IPS DF 6.9 (cell line): ENCODE measurements at regions not wholly inside any gene's neighbourhood (a gene's known extent, or its start where the extent isn't known, plus 50 kb on each side); places are given as distances from the start of the nearest gene placed in this dataset.

ENCODE experiments used
- DNase-seq: peaks from one replicate; pipeline ENCODE4 v3.0.0-alpha.2; 2013; ENCODE audit warnings: low read depth, low spot score
- H3K27ac ChIP-seq: one replicate; pipeline ENCODE4 v1.5.1; 2013; ENCODE audit warnings: low read length, control low read depth
- H3K27me3 ChIP-seq: 2 replicates; pipeline ENCODE4 v1.6.1; 2013; ENCODE audit warnings: mild to moderate bottlenecking, low read length; ENCODE audit not compliant: control insufficient read depth, insufficient read depth
- H3K36me3 ChIP-seq: 2 replicates; pipeline ENCODE4 v1.6.1; 2013; ENCODE audit warnings: low read length; ENCODE audit not compliant: control insufficient read depth, insufficient read depth
- H3K4me1 ChIP-seq: 2 replicates; pipeline ENCODE4 v1.6.1; 2013; ENCODE audit warnings: low read length; ENCODE audit not compliant: control insufficient read depth, insufficient read depth
- H3K4me3 ChIP-seq: 2 replicates; pipeline ENCODE4 v1.5.1; 2013; ENCODE audit warnings: mild to moderate bottlenecking, low read length
- H3K9me3 ChIP-seq: 2 replicates; pipeline ENCODE4 v1.6.1; 2013; ENCODE audit warnings: low read length, inconsistent platforms; ENCODE audit not compliant: control insufficient read depth, insufficient read depth
- WGBS: extraction: QIAGEN DNeasy Blood & Tissue Kit; methylation state at CpG from one replicate; pipeline ENCODE4 v1.1.7; 2013; ENCODE audit warnings: mixed read lengths, missing lambda C conversion rate; ENCODE audit not compliant: insufficient read length, insufficient coverage; 5-methylcytosine and 5-hydroxymethylcytosine counted together

GRCh38 chr22:49598338-49598737 is 229.3 kb downstream of the BRD1 start:
- Histone ChIP-seq H3K4me1 (no peaks in the 10 kb centered on the region), H3K9me3 (peaks cover 25% of the 10 kb centered on the region), H3K4me3 (no peak overlapping the region), H3K36me3 (no peaks in the 10 kb centered on the region), H3K27ac (no peak overlapping the region), H3K27me3 (no peaks in the 10 kb centered on the region)
- no peak for DNase-seq
- WGBS = no CpG with 5 or more reads among the region's 9 CpGs

- H3K36me3 ChIP-seq = no peaks in the 10 kb centered on the region
Measured at GRCh38 chr22:49597428-49598039, 230.1 kb downstream of the BRD1 start.

GRCh38 chr22:49595465-49596078 is 232.1 kb downstream of the BRD1 start:
- H3K4me3 ChIP-seq = no peak overlapping the region
- H3K27ac ChIP-seq = no peak overlapping the region
- no peaks in the 10 kb centered on the region for H3K36me3 ChIP-seq
- DNase-seq = no peak
- peaks cover 24% of the 10 kb centered on the region for H3K9me3 ChIP-seq
- H3K27me3 ChIP-seq = no peaks in the 10 kb centered on the region
- H3K4me1 ChIP-seq = no peaks in the 10 kb centered on the region
- WGBS = 100% methylated on average over 6 of the region's 6 CpGs

More at GRCh38 chr22:49597428-49598039, 230.1 kb downstream of the BRD1 start:
- Histone ChIP-seq H3K9me3 (peaks cover 24% of the 10 kb centered on the region), H3K27me3 (no peaks in the 10 kb centered on the region), H3K4me3 (no peak overlapping the region), H3K27ac (no peak overlapping the region), H3K4me1 (no peaks in the 10 kb centered on the region)
- no peak for DNase-seq
- no CpG with 5 or more reads among the region's 2 CpGs for WGBS

- no peak for DNase-seq
- H3K4me1 ChIP-seq = no peaks in the 10 kb centered on the region
- H3K36me3 ChIP-seq = no peaks in the 10 kb centered on the region; the same call in 1 of the 2 replicates
- H3K4me3 ChIP-seq = no peak overlapping the region
- H3K27me3 ChIP-seq = no peaks in the 10 kb centered on the region
- no peak overlapping the region for H3K27ac ChIP-seq
- WGBS = no CpG with 5 or more reads among the region's 6 CpGs
- peaks cover 23% of the 10 kb centered on the region for H3K9me3 ChIP-seq
Measured at GRCh38 chr22:49594078-49594477, 233.6 kb downstream of the BRD1 start.

- no peaks in the 10 kb centered on the region for H3K4me1 ChIP-seq
- no peaks in the 10 kb centered on the region for H3K27me3 ChIP-seq
- DNase-seq = no peak
- no peak overlapping the region for H3K4me3 ChIP-seq
- no peak overlapping the region for H3K27ac ChIP-seq
- WGBS = no CpG with 5 or more reads among the region's 7 CpGs
- peaks cover 19% of the 10 kb centered on the region for H3K9me3 ChIP-seq
- no peaks in the 10 kb centered on the region; the same call in 1 of the 2 replicates for H3K36me3 ChIP-seq
Measured at GRCh38 chr22:49593509-49593908, 234.2 kb downstream of the BRD1 start.

- Histone ChIP-seq H3K9me3 (peaks cover 19% of the 10 kb centered on the region), H3K4me3 (no peak overlapping the region)
- WGBS = no CpG with 5 or more reads among the region's 12 CpGs
Measured at GRCh38 chr22:49592780-49593501, 234.7 kb downstream of the BRD1 start.

GRCh38 chr22:49590851-49591445 is 236.7 kb downstream of the BRD1 start:
- H3K27me3 ChIP-seq = no peaks in the 10 kb centered on the region
- H3K9me3 ChIP-seq = peaks cover 20% of the 10 kb centered on the region
- H3K4me3 ChIP-seq = no peak overlapping the region
- H3K27ac ChIP-seq = no peak overlapping the region
- WGBS = no CpG with 5 or more reads among the region's 17 CpGs
- no peak for DNase-seq
- no peaks in the 10 kb centered on the region for H3K4me1 ChIP-seq
- no peaks in the 10 kb centered on the region; the same call in 1 of the 2 replicates for H3K36me3 ChIP-seq

More at GRCh38 chr22:49592780-49593501, 234.7 kb downstream of the BRD1 start:
- Histone ChIP-seq H3K27ac (no peak overlapping the region), H3K4me1 (no peaks in the 10 kb centered on the region), H3K27me3 (no peaks in the 10 kb centered on the region), H3K36me3 (no peaks in the 10 kb centered on the region; the same call in 1 of the 2 replicates)
- no peak for DNase-seq

- H3K27ac ChIP-seq = no peak overlapping the region
- no peaks in the 10 kb centered on the region; the same call in 1 of the 2 replicates for H3K36me3 ChIP-seq
- no peaks in the 10 kb centered on the region for H3K4me1 ChIP-seq
- H3K4me3 ChIP-seq = no peak overlapping the region
- H3K9me3 ChIP-seq = peaks cover 22% of the 10 kb centered on the region
- DNase-seq = no peak
- WGBS = no CpG with 5 or more reads among the region's 17 CpGs
- no peaks in the 10 kb centered on the region for H3K27me3 ChIP-seq
Measured at GRCh38 chr22:49590381-49590780, 237.3 kb downstream of the BRD1 start.

- no peak for DNase-seq
Measured at GRCh38 chr22:49589811-49590210, 237.9 kb downstream of the BRD1 start.

GRCh38 chr22:49589301-49589700 is 238.4 kb downstream of the BRD1 start:
- Histone ChIP-seq H3K27me3 (no peaks in the 10 kb centered on the region), H3K27ac (no peak overlapping the region), H3K4me1 (no peaks in the 10 kb centered on the region), H3K4me3 (no peak overlapping the region), H3K9me3 (peaks cover 24% of the 10 kb centered on the region), H3K36me3 (no peaks in the 10 kb centered on the region; the same call in 1 of the 2 replicates)
- no CpG with 5 or more reads among the region's 14 CpGs for WGBS
- no peak for DNase-seq

More at GRCh38 chr22:49589811-49590210, 237.9 kb downstream of the BRD1 start:
- WGBS = no CpG with 5 or more reads among the region's 18 CpGs
- Histone ChIP-seq H3K4me1 (no peaks in the 10 kb centered on the region), H3K4me3 (no peak overlapping the region), H3K9me3 (peaks cover 20% of the 10 kb centered on the region), H3K27me3 (no peaks in the 10 kb centered on the region), H3K36me3 (no peaks in the 10 kb centered on the region; the same call in 1 of the 2 replicates), H3K27ac (no peak overlapping the region)
